Mesothelial cell of epicardium (in vitro differentiated cells): ENCODE measurements at regions not wholly inside any gene's neighbourhood (a gene's known extent, or its start where the extent isn't known, plus 50 kb on each side); places are given as distances from the start of the nearest gene placed in this dataset.

ENCODE experiments used
- DNase-seq, 2 experiments: peaks; one replicate each; pipeline ENCODE4 v3.0.0; 2021; ENCODE audit warnings: low spot score in 2 of 2; ENCODE audit not compliant: unreplicated experiment in 2 of 2
- H3K27ac Mint-ChIP-seq: 2 replicates; pipeline ENCODE4 v1.8.0; 2021; ENCODE audit warnings: mixed read lengths
- H3K27me3 Mint-ChIP-seq: 2 replicates; pipeline ENCODE4 v1.8.0; 2021; ENCODE audit warnings: low read depth, mixed read lengths
- H3K36me3 Mint-ChIP-seq: 2 replicates; pipeline ENCODE4 v1.8.0; 2021; ENCODE audit warnings: mixed read lengths
- H3K4me1 Mint-ChIP-seq: 2 replicates; pipeline ENCODE4 v1.8.0; 2021; ENCODE audit warnings: mixed read lengths
- H3K4me3 Mint-ChIP-seq: 2 replicates; pipeline ENCODE4 v1.8.0; 2021; ENCODE audit warnings: mild to moderate bottlenecking, moderate library complexity, mixed read lengths
- H3K9me3 Mint-ChIP-seq: 2 replicates; pipeline ENCODE4 v1.8.0; 2021; ENCODE audit warnings: mixed read lengths
- TF ChIP-seq, protein P1 (sequence below): fragments of 200-600 bp; sonication (generic); IDR thresholded peaks from one replicate; pipeline ENCODE4 v1.5.0; 2021; ENCODE audit warnings: antibody characterized with exemption; ENCODE audit not compliant: unreplicated experiment

DNA sequence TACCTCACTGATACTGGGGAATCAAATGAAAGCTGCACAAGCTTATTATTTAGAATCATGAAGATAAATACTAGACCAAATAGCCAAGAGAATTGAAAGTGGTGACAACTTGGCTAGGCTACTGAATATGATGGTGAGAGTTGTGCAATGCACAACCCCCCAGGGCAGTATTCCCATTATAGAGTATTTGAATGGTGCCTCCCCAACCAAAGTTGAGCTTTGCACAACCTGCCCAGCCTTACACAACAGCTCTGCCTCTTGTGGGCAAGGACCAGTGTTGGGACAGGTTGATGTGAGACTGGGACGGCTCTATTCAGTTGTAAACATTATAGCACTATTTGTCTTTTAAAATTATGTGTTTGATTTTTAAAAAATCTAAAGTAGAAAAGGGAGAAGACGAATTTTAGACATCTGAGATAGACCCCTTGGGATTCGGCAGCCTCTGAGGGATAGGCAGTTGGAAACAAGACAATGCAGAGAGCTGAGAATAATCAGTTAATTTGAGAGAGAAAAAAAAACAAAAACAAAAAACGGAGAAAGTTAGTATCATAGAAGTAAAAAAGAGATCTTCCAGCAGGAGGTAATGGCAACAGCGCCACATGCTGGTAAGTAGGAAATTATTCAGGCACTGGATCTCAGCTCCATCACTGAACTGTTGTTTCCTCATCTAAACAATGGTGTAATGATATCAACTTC is 91.0 kb upstream of the KCNA3 start:
- TF ChIP-seq, protein P1, sequence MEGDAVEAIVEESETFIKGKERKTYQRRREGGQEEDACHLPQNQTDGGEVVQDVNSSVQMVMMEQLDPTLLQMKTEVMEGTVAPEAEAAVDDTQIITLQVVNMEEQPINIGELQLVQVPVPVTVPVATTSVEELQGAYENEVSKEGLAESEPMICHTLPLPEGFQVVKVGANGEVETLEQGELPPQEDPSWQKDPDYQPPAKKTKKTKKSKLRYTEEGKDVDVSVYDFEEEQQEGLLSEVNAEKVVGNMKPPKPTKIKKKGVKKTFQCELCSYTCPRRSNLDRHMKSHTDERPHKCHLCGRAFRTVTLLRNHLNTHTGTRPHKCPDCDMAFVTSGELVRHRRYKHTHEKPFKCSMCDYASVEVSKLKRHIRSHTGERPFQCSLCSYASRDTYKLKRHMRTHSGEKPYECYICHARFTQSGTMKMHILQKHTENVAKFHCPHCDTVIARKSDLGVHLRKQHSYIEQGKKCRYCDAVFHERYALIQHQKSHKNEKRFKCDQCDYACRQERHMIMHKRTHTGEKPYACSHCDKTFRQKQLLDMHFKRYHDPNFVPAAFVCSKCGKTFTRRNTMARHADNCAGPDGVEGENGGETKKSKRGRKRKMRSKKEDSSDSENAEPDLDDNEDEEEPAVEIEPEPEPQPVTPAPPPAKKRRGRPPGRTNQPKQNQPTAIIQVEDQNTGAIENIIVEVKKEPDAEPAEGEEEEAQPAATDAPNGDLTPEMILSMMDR: peak; percentile 78
- H3K4me1 Mint-ChIP-seq: no peaks in the 10 kb centered on the region
- H3K27me3 Mint-ChIP-seq: peaks cover 43% of the 10 kb centered on the region
- no peak for DNase-seq
- H3K27ac Mint-ChIP-seq: no peak overlapping the region
- no peaks in the 10 kb centered on the region for H3K9me3 Mint-ChIP-seq
- no peaks in the 10 kb centered on the region for H3K36me3 Mint-ChIP-seq
- H3K4me3 Mint-ChIP-seq: no peak overlapping the region

DNA sequence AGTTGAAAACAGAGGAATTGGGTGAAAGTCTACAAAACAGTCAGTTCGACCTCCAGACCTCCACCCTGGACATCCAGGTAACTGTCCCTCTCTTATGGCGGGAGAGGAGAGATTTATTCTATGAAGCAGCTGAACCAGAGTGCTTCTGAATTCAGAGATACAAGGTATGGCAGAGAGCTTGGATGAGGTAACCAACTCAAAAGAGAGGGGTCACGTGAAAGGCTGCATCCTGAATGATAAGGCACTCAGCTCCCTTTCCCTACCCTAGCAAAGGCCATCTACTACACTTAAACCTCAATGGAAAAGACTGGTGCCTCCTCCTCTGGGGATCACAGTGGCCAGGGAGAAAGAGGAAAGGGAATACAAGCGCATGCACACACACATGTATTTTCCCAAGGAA is 88.4 kb upstream of the KCNA3 start:
- Mint-ChIP-seq H3K27me3 (peaks cover 49% of the 10 kb centered on the region), H3K9me3 (no peaks in the 10 kb centered on the region), H3K4me3 (no peak overlapping the region), H3K36me3 (no peaks in the 10 kb centered on the region), H3K27ac (no peak overlapping the region), H3K4me1 (no peaks in the 10 kb centered on the region)
- no peak for DNase-seq
- TF ChIP-seq, protein P1: no peak

DNA sequence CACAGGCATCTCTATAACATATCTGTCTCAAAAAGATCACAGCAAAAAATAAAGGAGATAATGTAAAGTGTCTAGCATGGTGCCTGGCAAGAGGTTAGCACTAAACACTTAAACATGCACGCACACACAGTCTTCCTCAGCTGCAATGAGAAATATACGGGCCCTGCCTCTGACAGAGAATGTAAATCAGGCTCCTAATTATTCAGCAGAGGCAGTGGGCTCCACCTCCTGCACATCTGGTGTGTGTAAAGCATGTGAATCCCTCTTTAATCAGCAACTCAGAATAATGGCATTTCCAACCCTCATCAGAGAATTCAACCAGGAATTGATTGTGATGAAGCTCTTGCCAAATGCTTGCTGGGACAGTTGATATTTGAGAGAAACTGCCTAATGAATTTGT is 85.6 kb upstream of the KCNA3 start:
- H3K4me1 Mint-ChIP-seq: no peaks in the 10 kb centered on the region
- H3K36me3 Mint-ChIP-seq: no peaks in the 10 kb centered on the region
- no peak for DNase-seq
- H3K27me3 Mint-ChIP-seq: peaks cover 39% of the 10 kb centered on the region
- TF ChIP-seq, protein P1: no peak
- H3K4me3 Mint-ChIP-seq: no peak overlapping the region
- no peak overlapping the region for H3K27ac Mint-ChIP-seq
- no peaks in the 10 kb centered on the region for H3K9me3 Mint-ChIP-seq

DNA sequence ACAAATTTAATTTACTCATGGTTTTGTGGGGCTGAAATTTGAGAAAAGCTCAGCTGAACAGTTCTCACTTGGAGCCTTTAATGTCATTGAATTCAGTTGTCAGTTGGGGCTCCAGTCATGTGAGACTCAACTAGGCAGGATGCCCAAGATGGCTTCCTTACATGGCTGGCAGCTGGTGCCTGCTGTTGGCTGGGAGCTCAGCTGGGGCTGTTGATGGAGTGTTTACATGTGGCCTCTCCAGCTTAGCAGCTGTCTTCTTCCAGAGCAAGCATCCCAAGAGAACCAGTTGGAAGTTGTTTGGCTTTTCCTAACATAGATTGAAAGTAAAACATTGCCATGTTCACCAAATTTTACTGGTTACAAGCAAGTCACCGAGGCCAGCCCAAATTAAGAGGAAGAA is 81.8 kb upstream of the KCNA3 start:
- no peak for DNase-seq
- Mint-ChIP-seq H3K4me1 (no peaks in the 10 kb centered on the region), H3K27me3 (peaks cover 36% of the 10 kb centered on the region), H3K4me3 (no peak overlapping the region), H3K9me3 (no peaks in the 10 kb centered on the region), H3K36me3 (no peaks in the 10 kb centered on the region), H3K27ac (no peak overlapping the region)
- TF ChIP-seq, protein P1: no peak

DNA sequence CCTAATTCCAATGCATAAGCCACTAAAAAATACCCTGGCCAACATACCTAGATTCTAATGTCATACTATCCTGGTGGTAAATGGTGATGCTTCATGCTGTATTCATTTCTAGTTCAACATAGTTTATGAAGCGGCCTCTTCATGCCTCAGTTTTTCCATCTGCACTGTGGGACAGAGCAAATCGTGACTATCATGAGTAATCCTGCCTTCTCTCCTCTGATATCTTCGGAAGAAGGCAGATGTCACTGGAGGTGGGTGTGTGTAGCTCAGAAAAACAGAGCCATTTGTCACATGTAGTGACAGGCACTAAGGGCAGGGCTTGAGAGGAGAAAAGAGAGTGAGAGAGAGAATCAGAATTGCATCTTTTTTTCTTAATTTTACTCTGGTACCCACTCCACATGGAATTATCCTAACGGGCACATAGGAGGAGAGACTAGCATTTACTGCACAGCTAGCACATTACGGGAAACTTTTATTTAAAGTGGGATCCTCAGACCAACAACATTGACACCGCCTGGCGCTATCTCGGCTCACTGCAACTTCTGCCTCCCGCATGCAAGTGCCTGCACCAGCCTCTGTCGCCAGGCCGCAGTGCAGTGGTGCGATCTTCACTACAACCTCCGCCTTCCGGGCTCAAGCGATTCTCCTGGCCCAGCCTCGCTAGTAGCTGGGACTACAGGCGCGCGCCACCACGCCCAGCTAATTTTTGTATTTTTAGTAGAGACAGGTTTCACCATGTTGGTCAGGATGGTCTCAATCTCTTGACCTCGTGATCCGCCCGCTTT is 78.4 kb upstream of the KCNA3 start:
- TF ChIP-seq, protein P1: no peak
- H3K4me3 Mint-ChIP-seq: no peak overlapping the region
- no peak overlapping the region for H3K27ac Mint-ChIP-seq
- H3K9me3 Mint-ChIP-seq: no peaks in the 10 kb centered on the region
- H3K27me3 Mint-ChIP-seq: peaks cover 39% of the 10 kb centered on the region
- no peaks in the 10 kb centered on the region for H3K4me1 Mint-ChIP-seq
- no peak for DNase-seq
- H3K36me3 Mint-ChIP-seq: no peaks in the 10 kb centered on the region
